ENCODE measurements at regions not wholly inside any gene's neighbourhood (a gene's known extent, or its start where the extent isn't known, plus 50 kb on each side); places are given as distances from the start of the nearest gene placed in this dataset.

GRCh38 chr5:15993919-15994318 lies 185.7 kb downstream of the MARCHF11 start:
- TF ChIP-seq, protein P1, sequence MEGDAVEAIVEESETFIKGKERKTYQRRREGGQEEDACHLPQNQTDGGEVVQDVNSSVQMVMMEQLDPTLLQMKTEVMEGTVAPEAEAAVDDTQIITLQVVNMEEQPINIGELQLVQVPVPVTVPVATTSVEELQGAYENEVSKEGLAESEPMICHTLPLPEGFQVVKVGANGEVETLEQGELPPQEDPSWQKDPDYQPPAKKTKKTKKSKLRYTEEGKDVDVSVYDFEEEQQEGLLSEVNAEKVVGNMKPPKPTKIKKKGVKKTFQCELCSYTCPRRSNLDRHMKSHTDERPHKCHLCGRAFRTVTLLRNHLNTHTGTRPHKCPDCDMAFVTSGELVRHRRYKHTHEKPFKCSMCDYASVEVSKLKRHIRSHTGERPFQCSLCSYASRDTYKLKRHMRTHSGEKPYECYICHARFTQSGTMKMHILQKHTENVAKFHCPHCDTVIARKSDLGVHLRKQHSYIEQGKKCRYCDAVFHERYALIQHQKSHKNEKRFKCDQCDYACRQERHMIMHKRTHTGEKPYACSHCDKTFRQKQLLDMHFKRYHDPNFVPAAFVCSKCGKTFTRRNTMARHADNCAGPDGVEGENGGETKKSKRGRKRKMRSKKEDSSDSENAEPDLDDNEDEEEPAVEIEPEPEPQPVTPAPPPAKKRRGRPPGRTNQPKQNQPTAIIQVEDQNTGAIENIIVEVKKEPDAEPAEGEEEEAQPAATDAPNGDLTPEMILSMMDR (IDR thresholded peaks at IDR 0.05; ENCODE audit: insufficient read depth, missing control alignments) = no peak
- DNase-seq (ENCODE audit: insufficient read length, low spot score) = no peak
- no peak for FAIRE-seq

- TF ChIP-seq, protein P1 (IDR thresholded peaks at IDR 0.05; ENCODE audit: insufficient read depth, missing control alignments) = no peak
- FAIRE-seq = no peak
- no peak for DNase-seq (ENCODE audit: insufficient read length, low spot score)
These were observed 186.3 kb downstream of the MARCHF11 start for GRCh38 chr5:15993334-15993733.

GRCh38 chr5:15992918-15993317 lies 186.7 kb downstream of the MARCHF11 start:
- DNase-seq (ENCODE audit: insufficient read length, low spot score) (no peak), FAIRE-seq (no peak)
- TF ChIP-seq, protein P1 (IDR thresholded peaks at IDR 0.05; ENCODE audit: insufficient read depth, missing control alignments) = no peak

DNA sequence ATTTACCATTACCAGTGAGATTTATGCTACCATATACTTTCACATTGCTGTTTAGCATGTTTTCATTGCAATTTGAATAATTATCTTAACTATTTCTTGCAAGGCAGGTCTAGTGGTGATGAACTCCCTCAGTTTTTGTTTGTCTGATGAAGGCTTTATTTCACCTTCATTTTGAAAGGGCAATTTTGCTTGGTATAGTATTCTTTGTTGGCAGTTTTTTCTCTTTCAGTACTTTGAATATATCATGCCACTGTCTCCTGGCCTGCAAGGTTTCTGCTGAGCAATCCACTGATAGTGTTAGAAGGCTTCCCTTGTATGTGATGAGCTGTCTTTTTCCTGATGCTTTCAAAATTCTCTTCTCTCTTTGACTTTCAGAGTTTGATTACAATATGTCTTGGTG lies 188.0 kb downstream of the MARCHF11 start:
- FAIRE-seq (no peak), DNase-seq (ENCODE audit: insufficient read length, low spot score) (no peak)
- TF ChIP-seq, protein P1 (IDR thresholded peaks at IDR 0.05; ENCODE audit: insufficient read depth, missing control alignments) = no peak

Measured in D721Med (cell line).